T-helper 9 cell (primary cell): ENCODE measurements at regions not wholly inside any gene's neighbourhood (a gene's known extent, or its start where the extent isn't known, plus 50 kb on each side); places are given as distances from the start of the nearest gene placed in this dataset.

Source experiments
- DNase-seq: peaks from one replicate; pipeline ENCODE4 v3.0.0-alpha.2; 2020

DNA sequence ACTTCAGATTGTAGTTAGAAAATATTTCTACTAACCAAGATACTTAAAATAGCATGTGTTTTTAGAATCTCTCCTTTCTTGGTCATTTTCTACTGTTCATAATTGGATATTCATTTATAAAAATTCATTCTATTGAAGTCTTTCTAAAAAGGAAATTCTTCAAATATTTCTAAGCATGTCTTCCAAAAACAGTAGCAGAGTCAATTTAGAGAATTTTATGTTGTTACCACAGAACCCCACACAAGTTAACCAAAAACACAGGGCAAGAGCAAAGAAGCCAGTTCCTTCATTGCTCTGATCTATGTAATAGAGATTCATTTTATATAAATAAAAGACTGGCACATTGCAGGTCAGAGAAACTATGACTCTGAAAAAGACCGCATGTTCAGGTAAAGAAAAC, 345.1 kb upstream of the PITX2 start:
- no peak for DNase-seq

- no peak for DNase-seq
Observed at GRCh38 chr4:110970642-110971041, 347.8 kb upstream of the PITX2 start.

DNA sequence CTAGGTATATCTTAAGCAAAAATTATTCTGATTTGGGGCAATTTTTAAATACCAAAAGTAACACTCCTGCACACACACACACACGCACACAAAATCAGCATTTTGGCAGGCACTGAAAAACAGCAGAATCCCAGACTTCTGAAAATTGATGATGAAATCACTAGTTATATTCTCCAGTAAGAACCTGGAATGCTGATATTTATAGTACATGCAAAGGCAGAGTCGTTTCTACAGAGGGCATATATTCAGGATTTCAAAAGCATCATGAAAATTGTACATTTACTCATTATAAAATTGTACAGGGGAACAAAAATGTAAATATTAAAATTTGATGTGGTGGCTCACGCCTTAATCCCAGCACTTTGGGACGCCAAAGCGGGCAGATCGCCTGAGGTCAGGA, 352.5 kb upstream of the PITX2 start:
- no peak for DNase-seq

DNA sequence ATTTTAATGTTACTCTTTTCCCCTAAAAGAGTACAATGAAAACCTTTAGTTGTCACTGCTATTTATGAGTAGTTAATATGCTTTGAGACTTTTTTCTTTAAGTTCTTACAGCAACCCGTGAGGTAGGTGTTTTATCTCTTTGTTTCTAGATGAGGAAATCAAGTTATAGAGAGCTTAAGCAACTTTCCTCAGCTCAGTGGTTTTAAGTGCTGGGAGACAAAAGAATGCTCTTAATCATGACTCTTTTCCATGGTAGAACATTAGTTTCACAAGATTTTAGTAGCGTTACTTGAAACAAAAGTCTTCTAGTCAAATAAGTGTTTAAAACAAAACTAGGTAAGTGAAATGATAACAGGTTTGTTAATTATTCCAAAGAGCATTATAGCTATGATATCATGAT, 354.7 kb upstream of the PITX2 start:
- DNase-seq: no peak

DNA sequence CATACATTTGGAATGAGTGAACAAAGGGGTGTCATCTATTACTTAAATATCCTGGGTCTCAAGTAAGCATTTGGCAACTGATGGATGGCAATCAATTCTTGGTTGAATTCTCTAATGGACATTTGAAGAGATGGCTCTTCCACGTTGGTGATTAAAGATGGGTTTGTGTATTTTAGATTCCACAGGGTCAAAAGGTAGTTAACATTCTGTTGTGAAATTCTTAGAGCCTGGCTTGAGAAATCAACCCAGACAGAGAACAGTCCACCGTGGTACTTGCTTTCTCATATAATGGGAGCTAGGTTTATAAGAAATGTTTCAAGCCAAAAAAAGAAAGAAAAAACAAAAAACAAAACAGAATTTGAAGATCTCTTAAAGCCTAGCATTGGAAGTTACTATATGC, 355.9 kb upstream of the PITX2 start:
- no peak for DNase-seq

DNA sequence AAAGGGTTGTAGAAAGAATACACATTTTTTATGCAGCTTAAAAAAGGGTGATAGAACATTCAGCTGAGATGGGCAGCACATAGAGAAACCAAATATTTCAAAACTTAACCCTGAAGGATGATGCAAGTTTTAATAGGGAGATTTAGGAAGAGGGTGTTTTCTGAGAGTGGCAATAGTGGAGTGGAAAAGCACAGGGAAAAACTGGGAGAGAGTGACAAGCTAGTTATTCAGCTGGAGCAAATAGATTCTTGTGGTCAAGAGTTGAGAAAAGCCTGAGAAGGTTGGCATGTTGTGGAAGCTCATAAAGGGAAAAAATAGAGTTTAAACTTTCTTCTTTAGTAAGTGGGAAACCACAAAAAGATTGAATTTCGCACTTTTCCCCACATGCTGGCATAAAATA, 359.6 kb upstream of the PITX2 start:
- no peak for DNase-seq

DNA sequence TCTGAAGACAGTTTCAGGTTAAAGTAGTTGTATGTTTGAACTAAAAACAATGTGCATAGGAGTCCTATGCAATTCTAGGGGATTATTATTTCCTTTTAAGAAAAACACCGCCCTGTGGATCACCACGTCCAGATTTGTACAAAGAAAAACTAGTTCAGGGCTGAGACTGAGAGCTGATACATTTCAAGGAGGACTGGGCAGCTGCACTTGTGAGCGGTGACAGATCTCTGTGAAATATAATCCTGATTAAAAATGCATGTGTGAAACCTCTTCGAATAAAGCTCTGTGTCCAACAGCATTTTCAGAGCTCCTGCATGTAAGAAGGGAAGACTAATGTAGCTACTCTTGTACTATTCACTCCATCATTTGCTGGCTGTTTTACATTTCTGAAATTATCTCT, 365.8 kb upstream of the PITX2 start:
- DNase-seq: no peak

DNA sequence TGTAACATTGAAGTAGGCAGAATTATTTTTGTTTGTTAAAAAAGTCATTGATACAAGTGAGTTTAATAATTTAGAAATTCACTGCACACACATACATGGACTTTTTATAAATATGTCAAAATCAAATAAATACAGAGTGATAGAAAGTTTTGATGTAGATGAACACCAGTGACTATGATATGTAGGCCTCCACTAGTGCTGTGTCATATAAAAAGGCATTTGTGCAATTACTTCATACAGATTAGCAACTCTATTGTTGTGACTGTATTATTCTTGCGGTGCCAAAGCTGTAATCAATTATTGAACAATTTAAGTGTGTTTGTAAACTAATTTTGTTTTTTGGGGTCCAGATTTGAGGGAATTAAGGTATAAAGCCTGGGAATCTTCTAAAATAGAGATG, 366.2 kb upstream of the PITX2 start:
- no peak for DNase-seq

DNA sequence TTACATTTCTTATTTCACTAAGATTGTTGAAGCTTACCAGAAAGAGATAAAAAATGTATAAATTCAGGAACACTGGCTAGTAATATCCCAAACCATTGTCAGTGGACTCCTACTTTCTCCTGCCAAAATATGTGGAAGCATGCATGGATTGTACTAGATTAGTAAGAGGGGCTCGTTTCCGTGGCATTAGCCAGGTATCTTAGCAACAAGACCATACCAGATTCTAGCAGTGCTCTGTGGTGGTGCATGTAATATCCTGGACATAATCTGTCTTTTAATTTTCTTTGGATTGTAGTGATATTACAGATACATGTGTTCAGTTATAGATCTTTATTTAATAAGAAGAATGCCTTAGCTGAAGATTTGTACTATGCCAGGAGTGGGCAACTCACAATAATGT, 371.9 kb upstream of the PITX2 start:
- DNase-seq: no peak

GRCh38 chr4:110998320-110998719, 375.4 kb upstream of the PITX2 start:
- DNase-seq: no peak

- DNase-seq: no peak
Observed at GRCh38 chr4:111011458-111011857, 388.6 kb upstream of the PITX2 start.

DNA sequence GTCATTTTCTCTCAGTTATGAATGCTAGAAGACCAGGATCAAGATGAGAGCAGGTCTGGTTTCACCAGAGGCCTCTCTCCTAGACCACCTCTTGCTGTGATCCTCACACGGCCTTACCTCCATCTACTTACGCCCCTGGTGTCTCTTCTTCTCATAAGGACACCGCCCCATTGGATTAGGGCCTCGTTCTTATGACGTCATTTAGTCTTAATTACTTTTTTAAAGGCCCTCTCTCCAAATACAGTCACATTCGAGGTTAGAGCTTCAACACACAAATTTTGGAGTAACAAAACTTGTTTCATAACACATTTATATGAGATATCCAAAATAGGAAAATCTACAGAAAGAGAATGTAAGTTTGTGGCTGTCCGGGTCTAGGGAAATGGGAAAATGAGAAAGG, 391.0 kb upstream of the PITX2 start:
- DNase-seq: no peak

- no peak for DNase-seq
Observed at GRCh38 chr4:111014537-111014936, 391.7 kb upstream of the PITX2 start.

- no peak for DNase-seq
Observed at GRCh38 chr4:111016416-111016815, 393.5 kb upstream of the PITX2 start.

GRCh38 chr4:111018216-111018615, 395.3 kb upstream of the PITX2 start:
- DNase-seq: no peak

- no peak for DNase-seq
Observed at GRCh38 chr4:111020476-111020875, 397.6 kb upstream of the PITX2 start.

- DNase-seq: no peak
Observed at GRCh38 chr4:111020961-111021360, 398.1 kb upstream of the PITX2 start.

DNA sequence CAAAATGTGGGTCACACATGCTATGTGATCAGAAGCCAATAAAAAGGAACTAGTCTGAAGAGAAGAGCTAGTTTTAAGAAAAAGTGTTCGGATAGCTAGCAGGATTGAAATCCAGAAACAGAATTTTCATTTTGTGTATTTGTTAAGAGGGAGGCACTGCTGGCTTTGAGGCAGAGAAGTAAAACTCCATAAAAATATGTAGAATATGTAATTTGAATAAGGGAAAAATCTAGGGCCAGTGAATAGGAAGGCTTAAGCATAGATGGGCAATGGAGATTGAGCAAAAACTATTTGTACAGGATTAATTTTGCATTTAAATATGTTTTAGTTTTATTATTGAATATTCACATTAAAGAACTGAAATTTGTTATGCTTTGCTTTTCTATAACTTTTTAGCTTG, 399.9 kb upstream of the PITX2 start:
- no peak for DNase-seq

GRCh38 chr4:111027526-111027925, 404.6 kb upstream of the PITX2 start:
- DNase-seq: no peak

- DNase-seq: no peak
Observed at GRCh38 chr4:111028795-111029194, 405.9 kb upstream of the PITX2 start.

DNA sequence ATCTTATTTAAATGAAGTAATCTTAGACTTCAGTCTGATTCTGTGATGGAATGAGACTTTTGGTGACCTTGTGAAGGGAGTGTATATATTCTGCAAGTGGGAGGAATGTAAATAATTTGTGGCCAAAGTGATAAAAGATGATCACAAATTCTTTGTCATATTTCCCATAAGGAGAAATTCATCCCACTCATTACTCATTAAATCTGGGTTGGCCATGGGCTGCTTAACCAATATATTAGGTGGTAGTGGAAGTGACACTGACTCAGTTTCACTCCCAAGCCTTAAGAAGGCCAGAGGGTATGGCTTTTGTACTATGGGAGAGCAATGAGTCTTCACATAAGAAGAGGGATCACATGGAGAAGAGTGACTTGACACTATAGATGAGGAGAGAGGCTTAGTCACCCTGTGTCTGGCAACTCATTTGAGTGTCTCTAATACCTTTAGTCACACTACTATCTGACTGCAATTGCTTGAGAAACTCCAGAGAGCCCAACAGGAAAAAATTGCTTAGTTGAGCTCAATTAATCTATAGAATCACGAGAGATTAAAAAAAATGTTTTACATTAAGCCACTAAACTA, 408.2 kb upstream of the PITX2 start:
- DNase-seq: no peak

GRCh38 chr4:111031596-111031995, 408.7 kb upstream of the PITX2 start:
- DNase-seq: no peak

- no peak for DNase-seq
Observed at GRCh38 chr4:111037591-111038360, 414.9 kb upstream of the PITX2 start.

GRCh38 chr4:111040904-111041303, 418.0 kb upstream of the PITX2 start:
- no peak for DNase-seq

- no peak for DNase-seq
Observed at GRCh38 chr4:111043286-111043685, 420.4 kb upstream of the PITX2 start.
